ENCODE measurements at regions not wholly inside any gene's neighbourhood (a gene's known extent, or its start where the extent isn't known, plus 50 kb on each side); places are given as distances from the start of the nearest gene placed in this dataset.

DNA sequence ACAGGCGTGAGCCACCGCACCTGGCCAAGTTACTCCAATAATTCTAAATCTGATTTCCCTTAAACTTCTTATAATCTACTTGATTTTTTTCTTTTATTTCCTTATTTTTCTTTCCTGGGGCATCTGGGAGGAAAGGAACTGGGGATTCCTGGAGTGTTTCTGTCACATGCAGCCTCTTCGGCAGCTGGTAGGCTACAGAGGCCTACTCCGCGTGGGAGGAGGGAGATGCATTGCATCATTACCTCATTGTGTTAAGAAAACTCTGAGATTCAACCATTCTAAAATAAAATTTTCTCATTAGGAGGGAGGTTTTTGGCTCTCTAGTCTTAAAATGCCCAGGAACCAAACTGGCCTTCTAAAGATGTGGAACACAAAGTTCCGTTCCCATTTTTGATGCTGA, 64.0 kb downstream of the SOX9 start:
- DNase-seq (ENCODE audit: low read depth), result no peak
- no peak overlapping the region for H3K4me3 ChIP-seq (ENCODE audit: low read depth, low read length)
- TF ChIP-seq, protein P1, sequence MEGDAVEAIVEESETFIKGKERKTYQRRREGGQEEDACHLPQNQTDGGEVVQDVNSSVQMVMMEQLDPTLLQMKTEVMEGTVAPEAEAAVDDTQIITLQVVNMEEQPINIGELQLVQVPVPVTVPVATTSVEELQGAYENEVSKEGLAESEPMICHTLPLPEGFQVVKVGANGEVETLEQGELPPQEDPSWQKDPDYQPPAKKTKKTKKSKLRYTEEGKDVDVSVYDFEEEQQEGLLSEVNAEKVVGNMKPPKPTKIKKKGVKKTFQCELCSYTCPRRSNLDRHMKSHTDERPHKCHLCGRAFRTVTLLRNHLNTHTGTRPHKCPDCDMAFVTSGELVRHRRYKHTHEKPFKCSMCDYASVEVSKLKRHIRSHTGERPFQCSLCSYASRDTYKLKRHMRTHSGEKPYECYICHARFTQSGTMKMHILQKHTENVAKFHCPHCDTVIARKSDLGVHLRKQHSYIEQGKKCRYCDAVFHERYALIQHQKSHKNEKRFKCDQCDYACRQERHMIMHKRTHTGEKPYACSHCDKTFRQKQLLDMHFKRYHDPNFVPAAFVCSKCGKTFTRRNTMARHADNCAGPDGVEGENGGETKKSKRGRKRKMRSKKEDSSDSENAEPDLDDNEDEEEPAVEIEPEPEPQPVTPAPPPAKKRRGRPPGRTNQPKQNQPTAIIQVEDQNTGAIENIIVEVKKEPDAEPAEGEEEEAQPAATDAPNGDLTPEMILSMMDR (IDR thresholded peaks at IDR 0.05; ENCODE audit: control insufficient read depth, extremely low read depth, insufficient read depth), result no peak

DNA sequence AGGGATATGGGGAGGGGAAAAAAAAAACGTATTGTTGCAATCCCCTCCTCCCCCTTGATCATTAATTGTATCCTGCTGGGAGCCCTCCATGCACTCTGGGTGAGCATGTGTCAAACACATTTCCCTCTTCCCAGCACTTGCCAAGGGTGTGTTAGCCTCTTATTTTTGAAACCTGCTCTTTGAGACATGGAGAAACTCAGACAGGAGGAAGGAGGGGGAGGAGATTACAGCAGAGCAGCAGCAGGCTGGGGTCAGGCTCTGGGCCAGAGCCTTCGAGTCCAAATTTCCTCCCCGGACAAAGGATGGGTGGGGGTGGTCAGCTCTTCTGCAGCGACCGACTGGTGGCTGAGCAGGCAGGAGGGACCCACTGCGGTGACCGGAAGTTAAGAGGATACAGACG, 64.7 kb downstream of the SOX9 start:
- TF ChIP-seq, protein P1 (IDR thresholded peaks at IDR 0.05; ENCODE audit: control insufficient read depth, extremely low read depth, insufficient read depth), result no peak
- no peak for DNase-seq (ENCODE audit: low read depth)
- H3K4me3 ChIP-seq (ENCODE audit: low read depth, low read length), result no peak overlapping the region

DNA sequence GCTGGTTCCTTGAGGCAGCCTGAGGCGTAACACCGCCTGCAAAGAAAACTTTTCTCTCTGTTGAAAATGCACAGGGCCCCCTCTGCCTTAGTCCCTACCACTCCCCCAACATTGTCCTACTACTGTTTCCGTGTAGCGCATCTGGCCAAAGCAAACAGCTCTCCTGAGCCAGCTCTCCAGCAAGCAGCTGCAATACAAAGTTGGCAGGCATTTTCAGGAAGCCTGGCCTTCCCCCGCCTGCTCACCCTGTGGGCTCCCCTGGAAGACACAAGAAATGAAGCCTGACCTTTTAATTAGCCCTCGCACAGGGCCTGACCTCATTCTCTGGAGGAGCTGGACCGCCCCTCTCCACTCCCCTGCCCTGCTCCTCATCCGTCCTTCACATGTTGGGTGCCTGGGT, 66.7 kb downstream of the SOX9 start:
- DNase-seq (ENCODE audit: low read depth), result no peak
- no peak overlapping the region for H3K4me3 ChIP-seq (ENCODE audit: low read depth, low read length)
- TF ChIP-seq, protein P1 (IDR thresholded peaks at IDR 0.05; ENCODE audit: control insufficient read depth, extremely low read depth, insufficient read depth), result no peak

DNA sequence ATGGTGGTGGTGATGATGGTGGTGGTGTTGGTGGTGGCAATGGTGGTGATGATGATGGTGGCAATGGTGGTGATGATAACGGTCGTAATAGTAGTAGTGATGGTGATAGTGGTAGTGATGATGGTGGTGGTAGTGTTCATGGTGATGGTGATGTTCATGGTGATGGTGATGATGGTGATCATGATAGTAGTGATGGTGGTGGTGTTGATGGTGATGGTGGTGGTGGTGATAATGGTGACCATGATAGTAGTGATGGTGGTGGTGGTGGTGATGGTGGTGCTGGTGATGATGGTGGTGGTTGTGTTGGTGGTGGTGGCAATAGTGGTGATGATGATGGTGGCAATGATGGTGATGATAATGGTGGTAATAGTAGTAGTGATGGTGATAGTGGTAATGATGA, 68.0 kb downstream of the SOX9 start:
- no peak for DNase-seq (ENCODE audit: low read depth)
- no peak overlapping the region for H3K4me3 ChIP-seq (ENCODE audit: low read depth, low read length)
- TF ChIP-seq, protein P1 (IDR thresholded peaks at IDR 0.05; ENCODE audit: control insufficient read depth, extremely low read depth, insufficient read depth), result no peak

DNA sequence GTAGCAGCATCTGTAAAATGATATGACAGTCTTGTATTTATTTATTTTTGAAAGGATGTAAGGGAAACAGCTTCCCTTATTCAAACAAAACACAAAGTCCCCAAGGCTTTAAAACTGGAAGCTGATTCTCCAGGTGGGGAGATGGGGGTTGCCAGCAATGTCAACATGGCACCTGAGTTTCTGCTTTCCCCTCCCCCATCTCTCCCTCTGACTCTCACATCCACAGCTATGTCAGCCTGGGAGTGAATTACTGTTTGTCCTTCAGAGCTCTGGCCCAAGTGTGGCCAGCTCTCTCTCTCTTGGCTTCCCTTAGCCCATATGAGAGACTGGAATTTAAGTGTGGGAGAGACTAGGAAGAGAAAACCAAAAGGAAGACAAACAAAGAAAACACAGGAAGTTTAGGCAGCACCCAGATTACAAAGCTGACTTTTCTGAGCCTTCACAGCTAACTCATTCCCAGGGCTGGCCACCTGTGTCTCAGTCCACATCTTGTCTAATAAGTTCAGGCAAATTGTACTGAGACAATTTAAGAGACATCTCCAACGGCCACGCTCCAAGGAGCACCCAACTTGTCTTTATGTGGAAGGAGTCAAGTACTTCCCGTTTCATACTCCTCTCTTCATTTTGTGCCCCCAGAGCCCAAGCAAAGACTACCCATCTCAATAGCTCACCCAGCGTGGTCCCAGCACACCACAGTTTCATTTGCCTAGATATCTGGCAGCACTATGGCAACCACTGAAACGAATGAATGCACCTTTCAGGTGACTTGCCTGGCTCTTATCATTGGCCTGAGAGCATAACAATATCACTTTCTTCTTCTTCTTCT, 69.2 kb downstream of the SOX9 start:
- no peak overlapping the region for H3K4me3 ChIP-seq (ENCODE audit: low read depth, low read length)
- DNase-seq (ENCODE audit: low read depth), result peak; percentile 76
- TF ChIP-seq, protein P1 (IDR thresholded peaks at IDR 0.05; ENCODE audit: control insufficient read depth, extremely low read depth, insufficient read depth), result no peak

DNA sequence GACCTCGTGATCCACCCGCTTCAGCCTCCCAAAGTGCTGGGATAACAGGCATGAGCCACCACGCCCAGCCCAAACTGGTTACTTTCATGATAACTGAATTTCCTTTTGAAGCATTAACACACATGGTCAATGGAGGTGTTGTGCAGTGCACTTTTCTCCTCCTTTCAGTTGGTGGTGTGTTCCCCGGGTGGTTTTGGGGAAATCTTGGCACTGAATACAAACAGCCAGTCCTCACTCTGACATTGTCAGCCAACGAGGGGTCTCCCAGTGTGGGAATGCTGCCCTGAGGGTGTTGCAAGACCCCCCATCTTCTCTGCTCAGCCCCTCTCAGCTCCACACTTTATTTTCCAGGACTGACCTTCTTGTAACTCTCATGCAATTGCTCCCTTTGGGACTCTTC, 70.5 kb downstream of the SOX9 start:
- TF ChIP-seq, protein P1 (IDR thresholded peaks at IDR 0.05; ENCODE audit: control insufficient read depth, extremely low read depth, insufficient read depth), result no peak

More for the DNA sequence above, 70.5 kb downstream of the SOX9 start:
- no peak overlapping the region for H3K4me3 ChIP-seq (ENCODE audit: low read depth, low read length)
- DNase-seq (ENCODE audit: low read depth), result no peak

All from LNCaP clone FGC (cell line).